ENCODE measurements at regions not wholly inside any gene's neighbourhood (a gene's known extent, or its start where the extent isn't known, plus 50 kb on each side); places are given as distances from the start of the nearest gene placed in this dataset.
"Not testable (repeated sequence)": the region's sequence is repeated elsewhere in the genome, so short reads cannot be mapped to it uniquely, and the experiment has no call there.

GRCh38 chr3:87491843-87492242 lies 215.5 kb upstream of the POU1F1 start:
- no peak for DNase-seq (ENCODE audit: low spot score)

GRCh38 chr3:87489892-87490291 lies 213.5 kb upstream of the POU1F1 start:
- DNase-seq (ENCODE audit: low spot score): no peak

- no peak for DNase-seq (ENCODE audit: low spot score)
Observed at GRCh38 chr3:87488765-87489164, 212.4 kb upstream of the POU1F1 start.

- not testable (repeated sequence) for DNase-seq (ENCODE audit: low spot score)
Observed at GRCh38 chr3:87486635-87487034, 210.3 kb upstream of the POU1F1 start.

GRCh38 chr3:87486115-87486514 lies 209.7 kb upstream of the POU1F1 start:
- DNase-seq (ENCODE audit: low spot score): no peak

- DNase-seq (ENCODE audit: low spot score): no peak
Observed at GRCh38 chr3:87478716-87479115, 202.3 kb upstream of the POU1F1 start.

- DNase-seq (ENCODE audit: low spot score): no peak
Observed at GRCh38 chr3:87473944-87474343, 197.6 kb upstream of the POU1F1 start.

- DNase-seq (ENCODE audit: low spot score): no peak
Observed at GRCh38 chr3:87468938-87469337, 192.6 kb upstream of the POU1F1 start.

GRCh38 chr3:87468235-87468634 lies 191.9 kb upstream of the POU1F1 start:
- DNase-seq (ENCODE audit: low spot score): no peak

- no peak for DNase-seq (ENCODE audit: low spot score)
Observed at GRCh38 chr3:87462228-87462627, 185.8 kb upstream of the POU1F1 start.

GRCh38 chr3:87461443-87461842 lies 185.1 kb upstream of the POU1F1 start:
- DNase-seq (ENCODE audit: low spot score): no peak

- no peak for DNase-seq (ENCODE audit: low spot score)
Observed at GRCh38 chr3:87461036-87461435, 184.7 kb upstream of the POU1F1 start.

GRCh38 chr3:87448558-87448957 lies 172.2 kb upstream of the POU1F1 start:
- DNase-seq (ENCODE audit: low spot score): no peak

GRCh38 chr3:87446849-87447387 lies 170.5 kb upstream of the POU1F1 start:
- no peak for DNase-seq (ENCODE audit: low spot score)

- DNase-seq (ENCODE audit: low spot score): no peak
Observed at GRCh38 chr3:87442470-87442869, 166.1 kb upstream of the POU1F1 start.

GRCh38 chr3:87437765-87438164 lies 161.4 kb upstream of the POU1F1 start:
- no peak for DNase-seq (ENCODE audit: low spot score)

- DNase-seq (ENCODE audit: low spot score): no peak
Observed at GRCh38 chr3:87436781-87437543, 160.6 kb upstream of the POU1F1 start.

- DNase-seq (ENCODE audit: low spot score): no peak
Observed at GRCh38 chr3:87435926-87436620, 159.7 kb upstream of the POU1F1 start.

- DNase-seq (ENCODE audit: low spot score): not testable (repeated sequence)
Observed at GRCh38 chr3:87433445-87433844, 157.1 kb upstream of the POU1F1 start.

- no peak for DNase-seq (ENCODE audit: low spot score)
Observed at GRCh38 chr3:87426918-87427317, 150.5 kb upstream of the POU1F1 start.

- no peak for DNase-seq (ENCODE audit: low spot score)
Observed at GRCh38 chr3:87425056-87425455, 148.7 kb upstream of the POU1F1 start.

GRCh38 chr3:87423336-87423735 lies 147.0 kb upstream of the POU1F1 start:
- no peak for DNase-seq (ENCODE audit: low spot score)

GRCh38 chr3:87422333-87422732 lies 145.9 kb upstream of the POU1F1 start:
- no peak for DNase-seq (ENCODE audit: low spot score)

Measured in mucosa of gallbladder (tissue), 1 donor.